C4-2B (cell line): ENCODE measurements at regions not wholly inside any gene's neighbourhood (a gene's known extent, or its start where the extent isn't known, plus 50 kb on each side); places are given as distances from the start of the nearest gene placed in this dataset.
A peak's percentile ranks its signal among the peaks of the same experiment; 100 is the strongest.

ENCODE experiments used
- ZFX ChIP-seq: fragments of 450-650 bp; IDR thresholded peaks from 2 replicates; pipeline ENCODE4 v1.6.1; 2017
- TF ChIP-seq, protein P1 (sequence below): fragments of 450-650 bp; conservative IDR thresholded peaks from 2 replicates; pipeline ENCODE4 v1.5.1; 2017; ENCODE audit warnings: mild to moderate bottlenecking

GRCh38 chr7:115217373-115217772, 295.5 kb downstream of the MDFIC start:
- TF ChIP-seq, protein P1, sequence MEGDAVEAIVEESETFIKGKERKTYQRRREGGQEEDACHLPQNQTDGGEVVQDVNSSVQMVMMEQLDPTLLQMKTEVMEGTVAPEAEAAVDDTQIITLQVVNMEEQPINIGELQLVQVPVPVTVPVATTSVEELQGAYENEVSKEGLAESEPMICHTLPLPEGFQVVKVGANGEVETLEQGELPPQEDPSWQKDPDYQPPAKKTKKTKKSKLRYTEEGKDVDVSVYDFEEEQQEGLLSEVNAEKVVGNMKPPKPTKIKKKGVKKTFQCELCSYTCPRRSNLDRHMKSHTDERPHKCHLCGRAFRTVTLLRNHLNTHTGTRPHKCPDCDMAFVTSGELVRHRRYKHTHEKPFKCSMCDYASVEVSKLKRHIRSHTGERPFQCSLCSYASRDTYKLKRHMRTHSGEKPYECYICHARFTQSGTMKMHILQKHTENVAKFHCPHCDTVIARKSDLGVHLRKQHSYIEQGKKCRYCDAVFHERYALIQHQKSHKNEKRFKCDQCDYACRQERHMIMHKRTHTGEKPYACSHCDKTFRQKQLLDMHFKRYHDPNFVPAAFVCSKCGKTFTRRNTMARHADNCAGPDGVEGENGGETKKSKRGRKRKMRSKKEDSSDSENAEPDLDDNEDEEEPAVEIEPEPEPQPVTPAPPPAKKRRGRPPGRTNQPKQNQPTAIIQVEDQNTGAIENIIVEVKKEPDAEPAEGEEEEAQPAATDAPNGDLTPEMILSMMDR, result peak; percentile 32; the same call in 1 of the 2 replicates
- no peak for TF ChIP-seq ZFX
